IMR-90 (cell line): ENCODE measurements at regions not wholly inside any gene's neighbourhood (a gene's known extent, or its start where the extent isn't known, plus 50 kb on each side); places are given as distances from the start of the nearest gene placed in this dataset.

Experiments used
- BHLHE40 ChIP-seq: fragments of 150-350 bp; IDR thresholded peaks from 2 replicates; pipeline ENCODE4 v1.6.1; 2016; ENCODE audit warnings: mild to moderate bottlenecking, low read depth, low read length
- CHD1 ChIP-seq: IDR thresholded peaks from 2 replicates; pipeline ENCODE4 v1.6.1; 2012; ENCODE audit warnings: low read depth, low read length, improper control_type of control experiment
- CTCF ChIP-seq: conservative IDR thresholded peaks from 2 replicates; pipeline ENCODE4 v1.5.1; 2012; ENCODE audit warnings: mild to moderate bottlenecking, low read depth, low read length, improper control_type of control experiment
- ELK1 ChIP-seq: fragments of 150-350 bp; IDR thresholded peaks from 2 replicates; pipeline ENCODE4 v1.6.1; 2016; ENCODE audit warnings: low read depth, mild to moderate bottlenecking, low read length, moderate library complexity, borderline replicate concordance
- MAZ ChIP-seq: IDR thresholded peaks from 2 replicates; pipeline ENCODE4 v1.6.1; 2012; ENCODE audit warnings: low read depth, mild to moderate bottlenecking, low read length, improper control_type of control experiment, moderate library complexity, borderline replicate concordance
- MXI1 ChIP-seq: IDR thresholded peaks from 2 replicates; pipeline ENCODE4 v1.6.1; 2012; ENCODE audit warnings: low read depth, mild to moderate bottlenecking, low read length, moderate library complexity, borderline replicate concordance
- POLR2A ChIP-seq: IDR thresholded peaks from 2 replicates; pipeline ENCODE4 v1.6.1; 2012; ENCODE audit warnings: mild to moderate bottlenecking, low read depth, low read length

- TF ChIP-seq CTCF (no peak), ELK1 (no peak), POLR2A (no peak), BHLHE40 (no peak), CHD1 (no peak), MXI1 (no peak), MAZ (no peak)
Measured at GRCh38 chr10:44083719-44084400, 301.0 kb downstream of the CXCL12 start.
